ENCODE measurements at regions not wholly inside any gene's neighbourhood (a gene's known extent, or its start where the extent isn't known, plus 50 kb on each side); places are given as distances from the start of the nearest gene placed in this dataset.

DNA sequence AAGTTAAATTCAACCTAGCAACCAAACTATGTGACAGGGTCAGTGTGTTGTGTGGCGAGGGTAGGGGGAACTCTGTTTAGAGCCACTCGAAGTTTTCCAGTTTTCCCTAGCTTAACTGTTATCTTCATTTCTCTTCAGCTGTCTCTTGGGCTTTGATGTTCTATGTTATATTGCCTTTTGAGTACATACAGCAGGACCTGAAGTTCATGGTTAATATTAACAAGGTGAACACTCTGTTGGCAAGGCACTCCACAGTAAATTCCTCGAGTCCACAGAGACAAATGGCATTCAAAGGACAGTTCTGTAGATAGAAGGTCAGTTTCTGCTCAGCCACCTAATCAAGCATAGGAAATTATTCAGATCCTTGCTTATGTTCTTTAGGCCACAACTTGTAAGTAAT, 147.9 kb upstream of the DPH6 start:
- Histone ChIP-seq H3K27me3 (ENCODE audit: insufficient read depth, low read depth) (no peaks in the 10 kb centered on the region), H3K4me3 (IDR thresholded peaks at IDR 0.05; ENCODE audit: insufficient read depth, low read depth, low read length) (no peak overlapping the region), H4K20me1 (ENCODE audit: insufficient read depth) (no peaks in the 10 kb centered on the region), H3K79me2 (ENCODE audit: insufficient read depth, low read depth) (no peaks in the 10 kb centered on the region), H3K36me3 (ENCODE audit: insufficient read depth) (no peaks in the 10 kb centered on the region), H3K9ac (no peak overlapping the region), H3K4me2 (no peak overlapping the region), H2AFZ (ENCODE audit: low read depth) (no peak overlapping the region), H3K4me1 (ENCODE audit: low read depth, poor library complexity, severe bottlenecking) (no peaks in the 10 kb centered on the region), H3K27ac (no peak overlapping the region)
- no peak for TF ChIP-seq CTCF (conservative IDR thresholded peaks at IDR 0.05; ENCODE audit: low read depth, low read length)

- no peak overlapping the region for H3K4me3 ChIP-seq (IDR thresholded peaks at IDR 0.05; ENCODE audit: insufficient read depth, low read depth, low read length)
- no peak overlapping the region for H3K9ac ChIP-seq
- H3K27ac ChIP-seq = no peak overlapping the region
- TF ChIP-seq CTCF (conservative IDR thresholded peaks at IDR 0.05; ENCODE audit: low read depth, low read length) = no peak
- no peaks in the 10 kb centered on the region for H3K4me1 ChIP-seq (ENCODE audit: low read depth, poor library complexity, severe bottlenecking)
- H3K79me2 ChIP-seq (ENCODE audit: insufficient read depth, low read depth) = no peaks in the 10 kb centered on the region
- no peak overlapping the region for H2AFZ ChIP-seq (ENCODE audit: low read depth)
- no peaks in the 10 kb centered on the region for H3K36me3 ChIP-seq (ENCODE audit: insufficient read depth)
- no peak overlapping the region for H3K4me2 ChIP-seq
- H4K20me1 ChIP-seq (ENCODE audit: insufficient read depth) = no peaks in the 10 kb centered on the region
- no peaks in the 10 kb centered on the region for H3K27me3 ChIP-seq (ENCODE audit: insufficient read depth, low read depth)
Observed at GRCh38 chr15:35695003-35695402, 149.0 kb upstream of the DPH6 start.

- no peaks in the 10 kb centered on the region for H3K36me3 ChIP-seq (ENCODE audit: insufficient read depth)
- H3K4me1 ChIP-seq (ENCODE audit: low read depth, poor library complexity, severe bottlenecking) = no peaks in the 10 kb centered on the region
- no peak overlapping the region for H2AFZ ChIP-seq (ENCODE audit: low read depth)
- no peaks in the 10 kb centered on the region for H3K79me2 ChIP-seq (ENCODE audit: insufficient read depth, low read depth)
- H3K27me3 ChIP-seq (ENCODE audit: insufficient read depth, low read depth) = no peaks in the 10 kb centered on the region
- H3K27ac ChIP-seq = no peak overlapping the region
- H3K9ac ChIP-seq = no peak overlapping the region
- H3K4me3 ChIP-seq (IDR thresholded peaks at IDR 0.05; ENCODE audit: insufficient read depth, low read depth, low read length) = no peak overlapping the region
- no peaks in the 10 kb centered on the region for H4K20me1 ChIP-seq (ENCODE audit: insufficient read depth)
- H3K4me2 ChIP-seq = no peak overlapping the region
- TF ChIP-seq CTCF (conservative IDR thresholded peaks at IDR 0.05; ENCODE audit: low read depth, low read length) = no peak
Observed at GRCh38 chr15:35696767-35697231, 150.8 kb upstream of the DPH6 start.

GRCh38 chr15:35697549-35698299, 151.8 kb upstream of the DPH6 start:
- no peak overlapping the region for H3K4me3 ChIP-seq (IDR thresholded peaks at IDR 0.05; ENCODE audit: insufficient read depth, low read depth, low read length)
- no peaks in the 10 kb centered on the region for H4K20me1 ChIP-seq (ENCODE audit: insufficient read depth)
- H3K79me2 ChIP-seq (ENCODE audit: insufficient read depth, low read depth) = no peaks in the 10 kb centered on the region
- no peak for TF ChIP-seq CTCF (conservative IDR thresholded peaks at IDR 0.05; ENCODE audit: low read depth, low read length)
- H3K27ac ChIP-seq = no peak overlapping the region
- H2AFZ ChIP-seq (ENCODE audit: low read depth) = no peak overlapping the region
- no peaks in the 10 kb centered on the region for H3K27me3 ChIP-seq (ENCODE audit: insufficient read depth, low read depth)
- no peaks in the 10 kb centered on the region for H3K36me3 ChIP-seq (ENCODE audit: insufficient read depth)
- H3K9ac ChIP-seq = no peak overlapping the region
- no peak overlapping the region for H3K4me2 ChIP-seq
- no peaks in the 10 kb centered on the region for H3K4me1 ChIP-seq (ENCODE audit: low read depth, poor library complexity, severe bottlenecking)

All from KMS-11 (cell line).